GM18517 (cell line): ENCODE measurements at regions not wholly inside any gene's neighbourhood (a gene's known extent, or its start where the extent isn't known, plus 50 kb on each side); places are given as distances from the start of the nearest gene placed in this dataset.

Source experiments
- ATAC-seq: cut with Tn5 transposase; IDR thresholded peaks from one replicate; pipeline ENCODE4 v1.9.1; 2021; ENCODE audit warnings: mild to moderate bottlenecking, moderate library complexity; ENCODE audit not compliant: unreplicated experiment

- ATAC-seq = no peak
Observed at GRCh38 chr10:53749439-53749838, 976.9 kb upstream of the MBL2 start.

DNA sequence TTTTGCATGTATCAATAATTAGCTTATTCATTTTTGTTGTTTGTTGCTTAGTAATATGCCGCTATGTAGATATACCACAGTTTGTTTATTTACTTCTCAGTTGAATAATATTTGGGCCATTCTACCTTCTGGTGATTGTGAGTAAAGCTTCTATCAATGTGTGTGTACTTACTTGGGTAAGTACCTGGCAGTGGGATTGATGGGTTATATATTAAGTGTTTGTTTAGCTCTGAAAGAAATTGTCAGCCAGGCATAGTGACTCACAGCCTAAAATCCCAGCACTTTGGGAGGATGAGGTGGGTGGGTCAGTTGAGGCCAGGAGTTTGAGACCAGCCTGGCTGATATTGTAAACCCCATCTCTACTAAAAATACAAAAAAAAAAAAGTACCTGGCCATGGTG, 975.7 kb upstream of the MBL2 start:
- no peak for ATAC-seq

GRCh38 chr10:53744746-53745145, 972.2 kb upstream of the MBL2 start:
- ATAC-seq = no peak

GRCh38 chr10:53744176-53744575, 971.6 kb upstream of the MBL2 start:
- ATAC-seq = no peak

- ATAC-seq = no peak
Observed at GRCh38 chr10:53737132-53737531, 964.5 kb upstream of the MBL2 start.

GRCh38 chr10:53726921-53727320, 954.3 kb upstream of the MBL2 start:
- ATAC-seq = no peak

- ATAC-seq = no peak
Observed at GRCh38 chr10:53724581-53724980, 952.0 kb upstream of the MBL2 start.

DNA sequence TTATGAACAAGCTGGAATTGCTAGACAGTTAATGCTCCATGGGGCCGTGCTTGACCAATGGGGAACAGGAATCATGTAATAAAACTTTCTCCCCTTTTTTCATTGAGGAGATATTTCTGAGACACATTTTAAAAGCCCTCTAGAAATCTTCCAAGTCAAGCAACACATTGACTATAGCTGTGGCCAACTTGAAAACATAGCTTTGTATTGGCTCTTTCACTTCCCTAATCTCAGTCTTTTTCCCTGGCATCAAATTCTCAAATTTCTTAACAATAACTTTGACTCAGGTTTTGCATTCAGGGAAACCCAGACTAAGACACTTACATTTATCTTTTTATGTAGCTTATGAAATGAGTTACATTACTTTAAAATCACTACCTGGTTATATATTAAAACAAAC, 947.1 kb upstream of the MBL2 start:
- no peak for ATAC-seq

DNA sequence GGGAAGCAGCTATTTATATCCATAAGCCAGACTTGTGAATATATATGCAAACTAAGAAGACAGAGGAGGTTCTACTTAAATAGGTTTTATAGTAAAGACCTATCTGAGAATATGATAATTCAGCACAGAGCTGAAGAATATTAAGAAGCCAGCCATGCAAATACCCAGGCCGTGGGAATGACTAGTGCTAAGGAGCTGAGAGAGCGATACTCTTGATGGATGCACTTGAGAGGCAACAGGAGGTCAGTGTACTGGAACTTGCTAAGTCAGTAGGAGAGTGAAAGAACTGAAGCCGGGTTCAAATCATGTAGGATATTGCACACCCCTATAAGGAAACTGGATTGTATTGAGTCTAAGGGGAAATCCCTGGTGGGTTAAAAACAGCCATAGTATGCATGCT, 943.6 kb upstream of the MBL2 start:
- no peak for ATAC-seq

- no peak for ATAC-seq
Observed at GRCh38 chr10:53713431-53713830, 940.8 kb upstream of the MBL2 start.

- ATAC-seq = no peak
Observed at GRCh38 chr10:53702489-53702888, 929.9 kb upstream of the MBL2 start.

DNA sequence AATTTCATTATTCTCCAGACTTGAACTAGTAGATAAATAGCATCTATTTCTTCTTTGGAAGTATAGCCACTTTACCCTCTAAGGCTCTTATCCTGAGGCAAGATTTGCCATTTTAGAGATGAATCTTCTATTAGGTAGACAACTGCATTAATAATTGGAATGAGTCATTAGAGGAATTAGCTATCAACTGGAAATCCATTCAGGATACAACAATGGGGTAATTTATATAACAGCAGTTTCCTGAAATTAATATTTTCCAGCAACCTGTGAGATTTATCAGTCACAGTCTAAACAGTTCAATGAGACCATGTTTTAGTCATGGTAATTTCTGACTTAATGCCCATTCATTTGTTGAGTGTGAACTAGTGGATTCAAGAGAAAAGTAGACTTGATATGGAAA, 928.6 kb upstream of the MBL2 start:
- ATAC-seq = no peak

- no peak for ATAC-seq
Observed at GRCh38 chr10:53700278-53700677, 927.7 kb upstream of the MBL2 start.

GRCh38 chr10:53699684-53700083, 927.1 kb upstream of the MBL2 start:
- no peak for ATAC-seq

- no peak for ATAC-seq
Observed at GRCh38 chr10:53699231-53699630, 926.6 kb upstream of the MBL2 start.

GRCh38 chr10:53697038-53697437, 924.5 kb upstream of the MBL2 start:
- no peak for ATAC-seq

- ATAC-seq = no peak
Observed at GRCh38 chr10:53690524-53691240, 918.1 kb upstream of the MBL2 start.

DNA sequence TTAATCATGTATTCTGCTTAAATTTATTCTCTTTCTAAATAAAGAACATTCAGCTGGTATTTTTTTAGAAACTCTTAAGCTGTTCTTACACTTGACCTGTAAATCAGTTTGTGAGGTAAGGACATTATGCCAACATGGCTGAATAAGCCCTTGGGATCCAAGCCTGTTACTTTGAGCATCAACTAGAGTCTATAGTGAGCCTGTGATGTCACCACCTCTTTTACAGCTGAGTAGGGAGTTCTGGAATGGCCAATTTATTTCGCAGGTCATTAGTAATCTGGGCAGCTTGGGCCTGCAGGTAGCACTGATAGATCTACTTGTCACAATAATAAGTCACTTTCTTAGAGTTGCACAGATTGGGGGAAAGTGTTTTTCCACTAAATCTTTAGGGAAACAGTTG, 915.2 kb upstream of the MBL2 start:
- no peak for ATAC-seq

GRCh38 chr10:53682885-53683284, 910.3 kb upstream of the MBL2 start:
- ATAC-seq = no peak

- ATAC-seq = no peak
Observed at GRCh38 chr10:53682458-53682857, 909.9 kb upstream of the MBL2 start.

GRCh38 chr10:53679666-53680065, 907.1 kb upstream of the MBL2 start:
- no peak for ATAC-seq

DNA sequence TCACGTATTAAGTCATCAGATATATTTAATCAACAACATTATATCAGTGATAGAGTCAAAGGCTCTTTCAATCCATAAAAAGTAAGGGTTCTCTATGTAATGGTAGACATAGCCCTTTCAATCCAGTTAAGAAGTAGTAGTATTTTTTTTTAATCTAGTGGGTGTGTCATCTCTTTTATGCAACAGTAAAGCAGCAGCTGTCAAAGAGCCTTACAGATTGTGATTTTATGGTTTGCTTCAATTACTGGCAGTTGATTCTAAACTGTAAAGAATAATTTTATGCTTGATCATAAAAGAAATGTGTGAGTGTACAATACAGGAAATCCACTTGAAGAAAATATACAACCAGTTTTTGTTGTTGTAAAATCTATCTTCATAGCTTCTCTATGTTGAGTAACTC, 902.6 kb upstream of the MBL2 start:
- no peak for ATAC-seq

- ATAC-seq = no peak
Observed at GRCh38 chr10:53667063-53667462, 894.5 kb upstream of the MBL2 start.
